Ectodermal cell (in vitro differentiated cells): ENCODE measurements at regions not wholly inside any gene's neighbourhood (a gene's known extent, or its start where the extent isn't known, plus 50 kb on each side); places are given as distances from the start of the nearest gene placed in this dataset.
"Not testable (repeated sequence)": the region's sequence is repeated elsewhere in the genome, so short reads cannot be mapped to it uniquely, and the experiment has no call there.

ENCODE experiments used
- H3K27ac ChIP-seq: 2 replicates; pipeline ENCODE4 v1.7.0; 2013; ENCODE audit warnings: mild to moderate bottlenecking, low read depth, low read length; ENCODE audit not compliant: insufficient read depth, poor library complexity, severe bottlenecking
- H3K27me3 ChIP-seq: 2 replicates; pipeline ENCODE4 v1.7.0; 2013; ENCODE audit warnings: mild to moderate bottlenecking, low read length; ENCODE audit not compliant: insufficient read depth, control insufficient read depth, poor library complexity, severe bottlenecking
- H3K36me3 ChIP-seq: one replicate; pipeline ENCODE4 v1.7.0; 2013; ENCODE audit warnings: low read length; ENCODE audit not compliant: control insufficient read depth, insufficient read depth
- H3K4me1 ChIP-seq: one replicate; pipeline ENCODE4 v1.7.0; 2013; ENCODE audit warnings: low read length; ENCODE audit not compliant: control insufficient read depth, insufficient read depth
- H3K4me3 ChIP-seq: 2 replicates; pipeline ENCODE4 v1.7.0; 2013; ENCODE audit warnings: low read depth, low read length, control low read depth; ENCODE audit not compliant: insufficient read depth
- H3K9me3 ChIP-seq: 2 replicates; pipeline ENCODE4 v1.7.0; 2013; ENCODE audit warnings: mild to moderate bottlenecking, low read length, moderate library complexity; ENCODE audit not compliant: control insufficient read depth
- WGBS, 2 experiments: methylation state at CpG; one replicate each; pipeline ENCODE4 v1.1.7; 2013; ENCODE audit warnings: missing lambda C conversion rate in 2 of 2; 5-methylcytosine and 5-hydroxymethylcytosine counted together

DNA sequence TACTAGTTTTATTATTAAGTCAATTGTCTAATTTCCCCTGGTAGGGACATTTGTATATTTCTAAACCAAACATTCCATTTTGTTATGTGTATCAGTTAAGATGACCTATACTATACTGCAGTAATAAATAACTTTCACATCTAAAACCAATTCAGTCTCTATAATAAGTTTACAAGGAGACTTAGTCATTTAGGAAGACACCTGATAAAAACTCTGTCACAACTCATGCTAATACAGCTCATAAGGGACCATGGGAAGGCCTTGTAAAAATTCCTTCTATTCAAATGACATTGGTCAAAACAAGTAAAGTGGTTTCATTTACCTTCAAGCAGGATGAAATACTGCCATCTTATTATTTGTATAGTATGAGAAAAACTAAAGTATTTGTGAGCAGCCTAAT is 597.9 kb downstream of the PRIM2 start:
- H3K4me3 ChIP-seq, H3K4me1 ChIP-seq, H3K36me3 ChIP-seq, H3K27ac ChIP-seq, H3K27me3 ChIP-seq, H3K9me3 ChIP-seq: not testable (repeated sequence)

DNA sequence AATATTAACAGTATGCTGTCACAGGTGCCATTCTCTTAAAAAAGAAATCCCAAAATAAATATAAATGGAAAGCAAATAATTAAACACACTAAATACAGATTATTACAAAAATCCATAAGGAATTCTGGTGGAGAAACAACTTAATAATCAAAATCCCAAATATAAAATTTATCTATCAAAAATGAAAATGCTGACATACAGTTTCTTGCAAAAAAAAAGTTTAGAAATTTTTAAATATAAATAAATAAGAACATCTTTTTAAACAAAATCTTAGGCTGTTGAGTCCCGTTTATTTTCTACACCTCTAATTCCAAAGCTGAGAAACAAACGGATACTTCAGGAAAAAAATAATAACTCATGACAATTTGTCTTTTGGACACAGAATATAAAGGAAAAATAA is 625.5 kb downstream of the PRIM2 start:
- H3K27ac ChIP-seq, H3K27me3 ChIP-seq, H3K36me3 ChIP-seq, H3K4me3 ChIP-seq, H3K4me1 ChIP-seq, H3K9me3 ChIP-seq: not testable (repeated sequence)
- 100% methylated on average over 1 of the region's 2 CpGs; no CpG with 5 or more reads in 1 of the 2 experiments for WGBS, 2 experiments

DNA sequence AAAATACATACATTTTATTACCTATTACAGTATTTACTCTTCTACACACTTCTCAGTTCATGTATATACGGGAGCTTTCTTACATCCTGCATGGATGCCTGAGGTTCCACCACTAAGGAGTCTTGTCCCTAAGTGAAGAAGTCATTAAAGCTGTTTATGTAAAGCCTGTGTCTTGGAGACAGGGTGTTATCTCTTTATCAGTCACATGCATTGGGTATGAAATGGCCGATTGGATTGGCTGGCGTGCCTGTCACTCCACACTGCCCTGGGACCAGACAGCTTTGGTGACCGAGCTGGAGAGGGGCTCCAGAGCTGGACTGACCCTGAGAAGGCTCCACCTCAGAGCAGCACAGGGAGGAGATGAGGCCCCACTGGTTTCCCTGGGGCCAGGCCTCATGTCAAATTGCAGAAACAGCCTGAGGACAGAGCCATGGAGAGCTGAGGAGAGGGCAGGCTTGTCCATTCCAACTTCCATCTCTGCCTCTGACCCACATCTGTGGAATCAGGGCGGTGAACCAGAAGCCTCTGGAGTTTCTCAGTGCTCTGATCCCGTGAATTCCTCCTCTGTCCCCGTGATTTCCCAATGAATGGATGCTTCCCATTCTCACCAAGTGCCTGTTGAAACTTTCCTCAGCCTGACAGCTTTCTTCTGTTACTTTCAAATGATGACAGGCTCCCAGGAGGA is 628.8 kb downstream of the PRIM2 start:
- H3K36me3 ChIP-seq, H3K4me1 ChIP-seq, H3K4me3 ChIP-seq, H3K27me3 ChIP-seq, H3K9me3 ChIP-seq, H3K27ac ChIP-seq: not testable (repeated sequence)
- 80 to 89% methylated on average over 7 of the region's 7 CpGs for WGBS, 2 experiments

DNA sequence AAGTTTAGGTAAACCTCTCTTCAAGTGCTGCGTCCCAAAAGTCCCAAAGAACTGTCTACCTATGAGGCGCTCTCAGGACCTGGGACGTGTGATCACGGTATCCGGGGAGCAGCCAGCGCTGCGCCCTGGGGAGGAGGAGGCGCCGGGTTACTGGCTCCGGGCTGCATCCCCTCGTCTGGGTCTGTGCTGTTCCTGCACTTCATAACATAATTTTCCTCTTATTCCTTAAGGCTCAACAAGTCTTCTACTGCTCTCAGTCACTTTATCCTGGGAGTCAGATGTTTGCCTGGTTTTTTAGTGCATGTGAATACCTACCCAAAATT is 629.3 kb downstream of the PRIM2 start:
- H3K36me3 ChIP-seq, H3K4me1 ChIP-seq, H3K9me3 ChIP-seq, H3K27ac ChIP-seq, H3K4me3 ChIP-seq, H3K27me3 ChIP-seq: not testable (repeated sequence)
- WGBS, 2 experiments: 94 to 95% methylated on average over 9 to 11 of the region's 11 CpGs

DNA sequence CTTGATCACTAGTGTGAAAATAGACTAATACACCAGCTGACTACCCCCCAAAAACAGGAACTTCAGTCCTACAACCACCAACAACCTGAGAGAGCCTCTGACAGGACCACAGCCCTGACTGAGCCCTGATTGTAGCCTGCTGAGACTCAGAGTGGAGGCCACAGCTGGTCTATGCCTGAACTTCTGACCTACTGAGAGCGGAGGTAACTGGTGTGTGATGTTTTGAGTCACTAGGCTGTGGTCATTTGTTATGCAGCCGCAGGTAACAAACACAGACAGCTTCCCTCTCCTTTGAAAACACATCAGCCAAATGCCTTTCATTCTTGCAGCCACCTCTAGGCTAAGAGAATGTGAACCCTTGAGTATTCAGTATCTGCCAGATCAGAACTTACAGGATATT is 631.1 kb downstream of the PRIM2 start:
- not testable (repeated sequence) for H3K27ac ChIP-seq, H3K4me3 ChIP-seq, H3K4me1 ChIP-seq, H3K9me3 ChIP-seq, H3K36me3 ChIP-seq, H3K27me3 ChIP-seq
- WGBS, 2 experiments: 83 to 100% methylated on average over 1 of the region's 2 CpGs

DNA sequence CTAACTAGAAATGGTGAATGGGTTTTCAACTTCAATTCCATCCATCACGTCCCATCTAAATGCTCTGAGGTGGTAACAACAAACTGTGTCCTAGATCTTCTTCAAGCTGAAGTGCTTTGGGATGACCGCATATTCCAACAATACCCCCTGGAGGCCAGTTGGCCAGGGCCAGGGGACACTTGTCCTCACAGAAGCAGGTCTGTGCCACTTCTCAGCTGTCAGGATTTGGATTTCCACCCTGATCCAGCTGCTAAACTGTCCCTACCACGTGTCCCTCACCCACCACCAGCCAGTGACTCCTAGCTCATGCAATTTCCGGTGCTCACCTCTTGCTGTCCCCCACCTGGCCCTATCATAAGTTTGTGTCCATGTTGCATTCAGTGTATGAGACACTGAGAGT is 633.0 kb downstream of the PRIM2 start:
- not testable (repeated sequence) for H3K27me3 ChIP-seq, H3K36me3 ChIP-seq, H3K9me3 ChIP-seq, H3K27ac ChIP-seq, H3K4me3 ChIP-seq, H3K4me1 ChIP-seq
- 77 to 80% methylated on average over 4 of the region's 4 CpGs for WGBS, 2 experiments

DNA sequence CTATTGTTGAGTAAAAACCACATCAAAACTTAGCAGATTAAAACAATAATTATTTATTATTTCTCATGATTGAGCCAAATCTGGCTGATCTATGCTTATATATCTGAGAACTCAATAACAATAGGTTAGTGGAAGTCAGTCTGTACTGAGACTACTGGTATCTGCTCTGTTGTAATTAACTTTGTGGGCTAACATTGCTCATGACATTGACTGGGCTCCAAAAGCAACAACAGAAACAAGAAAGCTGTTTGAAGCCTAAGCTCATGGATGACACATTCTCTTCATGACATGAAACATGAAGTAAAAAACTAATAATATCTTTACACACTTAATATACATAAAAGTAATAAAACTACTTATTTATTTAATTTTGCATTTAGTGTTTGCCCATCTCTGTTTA is 649.3 kb downstream of the PRIM2 start:
- H3K4me3 ChIP-seq, H3K9me3 ChIP-seq, H3K27ac ChIP-seq, H3K36me3 ChIP-seq, H3K4me1 ChIP-seq, H3K27me3 ChIP-seq: not testable (repeated sequence)

DNA sequence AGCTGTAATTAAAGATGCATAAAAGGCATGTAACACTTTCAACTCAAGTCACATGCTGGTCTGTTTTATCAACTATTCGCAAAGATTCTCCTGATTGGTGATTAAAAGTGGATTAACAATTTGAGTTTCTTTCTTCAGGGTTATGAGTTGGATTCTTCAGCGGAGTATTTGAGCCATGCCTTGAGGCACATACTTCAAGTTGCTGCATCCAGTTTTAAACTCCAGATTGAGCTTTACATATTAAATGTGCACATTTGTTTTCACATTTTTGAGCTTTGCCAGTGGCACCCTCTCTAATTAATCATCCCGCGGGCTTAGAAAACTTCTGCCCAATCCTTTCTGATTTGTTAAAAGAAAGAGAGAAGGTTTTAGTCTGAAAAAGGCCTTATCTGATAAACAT is 654.5 kb downstream of the PRIM2 start:
- not testable (repeated sequence) for H3K4me1 ChIP-seq, H3K9me3 ChIP-seq, H3K4me3 ChIP-seq, H3K27me3 ChIP-seq, H3K36me3 ChIP-seq, H3K27ac ChIP-seq
- WGBS, 2 experiments: 70 to 92% methylated on average over 1 to 2 of the region's 4 CpGs

DNA sequence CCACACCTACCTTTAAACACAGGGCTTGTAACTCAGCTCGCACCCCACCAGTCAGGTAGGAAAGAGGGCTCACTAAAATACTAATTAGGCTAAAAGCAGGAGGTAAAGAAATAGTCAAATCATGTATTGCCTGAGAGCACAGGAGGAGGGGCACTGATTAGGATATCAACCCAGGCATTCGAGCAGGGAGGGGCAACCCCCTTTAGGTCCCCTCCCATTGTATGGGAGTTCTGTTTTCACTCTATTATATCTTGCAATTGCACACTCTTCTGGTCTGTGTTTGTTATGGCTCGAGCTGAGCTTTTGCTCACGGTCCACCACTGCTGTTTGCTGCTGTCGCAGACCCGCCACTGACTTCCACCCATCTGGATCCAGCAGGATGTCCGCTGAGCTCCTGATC is 657.2 kb downstream of the PRIM2 start:
- Histone ChIP-seq H3K4me3 (no peak overlapping the region), H3K36me3 (no peaks in the 10 kb centered on the region), H3K27ac (no peak overlapping the region), H3K27me3 (no peaks in the 10 kb centered on the region), H3K9me3 (no peaks in the 10 kb centered on the region), H3K4me1 (no peaks in the 10 kb centered on the region)
- 80 to 87% methylated on average over 6 to 7 of the region's 7 CpGs for WGBS, 2 experiments

DNA sequence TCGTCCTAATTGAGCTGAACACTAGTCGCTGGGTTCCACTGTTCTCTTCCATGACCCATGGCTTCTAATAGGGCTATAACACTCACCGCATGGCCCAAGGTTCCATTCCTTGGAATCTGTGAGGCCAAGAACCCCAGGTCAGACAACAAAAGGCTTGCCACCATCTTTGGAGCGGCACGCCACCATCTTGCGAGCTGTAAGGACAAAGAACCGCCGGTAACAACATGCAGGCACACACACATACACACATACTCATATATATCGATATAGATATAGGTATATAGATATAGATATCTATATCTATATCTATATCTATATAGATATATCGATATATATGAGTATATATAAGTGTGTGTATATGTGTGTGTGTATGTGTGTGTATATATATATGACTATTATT is 657.7 kb downstream of the PRIM2 start:
- H3K4me1 ChIP-seq, H3K9me3 ChIP-seq, H3K27me3 ChIP-seq, H3K27ac ChIP-seq, H3K4me3 ChIP-seq, H3K36me3 ChIP-seq: not testable (repeated sequence)
- 91 to 96% methylated on average over 6 of the region's 10 CpGs for WGBS, 2 experiments

DNA sequence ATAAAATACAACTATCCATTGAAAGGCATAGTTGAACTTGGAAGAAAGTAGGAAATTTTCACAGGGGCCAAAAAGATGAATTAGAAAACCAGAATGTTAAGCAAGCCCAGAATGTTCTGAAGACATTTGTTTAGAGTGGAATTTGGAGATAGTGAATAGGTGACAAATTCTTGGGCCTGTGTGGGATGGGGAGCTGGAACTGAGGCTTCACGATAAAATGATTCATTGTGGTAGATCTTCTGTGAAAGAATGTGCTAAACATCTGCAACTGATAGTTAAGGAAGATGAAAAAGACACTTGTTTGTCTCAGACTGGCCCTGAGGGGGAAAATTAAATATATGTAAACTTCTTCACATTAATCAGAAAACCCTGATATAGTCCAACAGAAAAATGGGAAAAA is 658.9 kb downstream of the PRIM2 start:
- not testable (repeated sequence) for H3K27ac ChIP-seq, H3K4me1 ChIP-seq, H3K27me3 ChIP-seq, H3K36me3 ChIP-seq, H3K4me3 ChIP-seq, H3K9me3 ChIP-seq
- 90 to 95% methylated on average over 1 of the region's 1 CpG for WGBS, 2 experiments
